Heart left ventricle (tissue), 16 donors: ENCODE measurements at regions not wholly inside any gene's neighbourhood (a gene's known extent, or its start where the extent isn't known, plus 50 kb on each side); places are given as distances from the start of the nearest gene placed in this dataset.

ENCODE experiments used
- ATAC-seq, 4 donors: fragments of 200-7000 bp; cut with Tn5 transposase; one replicate each; pipeline ENCODE4 v1.9.1; 2020 to 2022; ENCODE audit warnings: moderate library complexity in 4 of 4, mild to moderate bottlenecking in 3 of 4, moderate number of reproducible peaks in 1 of 4
- DNase-seq, 5 donors: peaks; one replicate each; pipeline ENCODE4 v3.0.0-alpha.2; 2020
- H3K27ac ChIP-seq, 12 donors: fragments of 200-600 bp; sonication (generic) in 4 of 12; one replicate each; pipeline versions ENCODE4 v1.5.0 to v1.8.0; 2016 to 2022; ENCODE audit warnings: mild to moderate bottlenecking in 2 of 12
- H3K27me3 ChIP-seq, 9 donors: fragments of 200-600 bp; sonication (generic) in 2 of 9; one replicate each; pipeline versions ENCODE4 v1.5.1 to v1.8.0; 2016 to 2022; ENCODE audit warnings: mild to moderate bottlenecking in 3 of 9
- H3K36me3 ChIP-seq, 9 donors: fragments of 200-600 bp; sonication (generic) in 2 of 9; one replicate each; pipeline versions ENCODE4 v1.5.0 to v1.8.0; 2018 to 2022; ENCODE audit warnings: mild to moderate bottlenecking in 2 of 9
- H3K4me1 ChIP-seq, 12 donors: fragments of 200-600 bp; sonication (generic) in 4 of 12; one replicate each; pipeline versions ENCODE4 v1.5.0 to v1.8.0; 2016 to 2022; ENCODE audit warnings: mild to moderate bottlenecking in 3 of 12
- H3K4me3 ChIP-seq, 12 donors: fragments of 200-600 bp; sonication (generic) in 4 of 12; one replicate each; pipeline versions ENCODE4 v1.5.0 to v1.8.0; 2017 to 2022; ENCODE audit warnings: mild to moderate bottlenecking in 9 of 12, moderate library complexity in 4 of 12
- H3K9me3 ChIP-seq, 12 donors: fragments of 200-600 bp; sonication (generic) in 4 of 12; one replicate each; pipeline versions ENCODE4 v1.5.0 to v1.8.0; 2016 to 2022; ENCODE audit warnings: mild to moderate bottlenecking in 1 of 12
- CTCF ChIP-seq, 12 donors: fragments of 200-600 bp; sonication (generic) in 4 of 12; IDR thresholded peaks; one replicate each; pipeline versions ENCODE4 v1.5.0 to v1.8.0; 2018 to 2022; ENCODE audit warnings: antibody characterized with exemption in 12 of 12, mild to moderate bottlenecking in 5 of 12
- POLR2A ChIP-seq, 2 donors: fragments of 450-650 bp; IDR thresholded peaks; one replicate each; pipeline ENCODE4 v1.6.1; 2017; ENCODE audit warnings: antibody characterized with exemption in 2 of 2, mild to moderate bottlenecking in 2 of 2, moderate library complexity in 2 of 2
- WGBS, 4 donors: extraction: QIAGEN DNeasy Blood & Tissue Kit in 2 of 4; methylation state at CpG; one replicate each; pipeline versions ENCODE4 v1.1.5 to v1.1.7; 2013 to 2018; 5-methylcytosine and 5-hydroxymethylcytosine counted together
- intact Hi-C, 10 donors: fragments of 100-400 bp; cut with DNase I; formaldehyde crosslinking; loops; one replicate each; pipeline versions ENCODE4 v1.11.1 to v1.14.2; 2022
- donor health status: ischemic (EF 13 %, LVEDD 7.1; RV severe dilation, severe dysfunction).
- donor health status: healthy with polysubstance abuse.
- donor health status: DM: no; HTN: yes; CAD: no.
- donor health status: DM: no; HTN: no; CAD: no.
- donor health status: ischemic (EF 25% LVEDD 6.9; RV normal size, moderate dysfunction).
- donor health status: ischemic (EF 25% LVEDD 5.7; RV mildly dilated, moderate dysfunction).
- donor health status: healthy.
- donor health status: DM: yes; HTN: yes; CAD: no.
- donor health status: ischemic (EF 35%, LVEDD 5.7; RV mildly dilated, moderate dysfunction).
- donor health status: nonischemic (EF 11% LVEDD 7.7; RV severe dilation, severe dysfunction).
- donor health status: DM: yes; HTN: yes; CAD: no.
- donor health status: PGD.
- donor health status: ischemic (EF 29% LVEDD 5.4; RV normal size, mild dysfunction).
- donor health status: nonischemic (EF 23%, LVEDD 6.1; RV moderate dilation, normal function).

- WGBS, 4 donors: 56 to 65% (median 62%) methylated on average over 3 of the region's 3 CpGs
- ATAC-seq: no peak
Measured at GRCh38 chr4:123748806-123749205, 352.2 kb downstream of the SPRY1 start.

GRCh38 chr4:123749383-123749782 is 352.8 kb downstream of the SPRY1 start:
- no peak overlapping the region for H3K4me3 ChIP-seq
- no peak for TF ChIP-seq CTCF (IDR thresholded peaks at IDR 0.05)
- TF ChIP-seq POLR2A (IDR thresholded peaks at IDR 0.05): no peak
- DNase-seq (peak; percentile 56 to 78 (median 72)), ATAC-seq (peak; percentile 76 to 92 (median 86))
- peak overlapping the region; percentile 53 to 86 (median 72) for H3K27ac ChIP-seq
- intact Hi-C loops: loop anchor here in 4 of 10 donors (2.0 to 10.0 kb wide), 9 partner anchors 105 to 355 kb away; partner anchors contain the start of gene SPRY1 (in 2 of the 4)
- H3K36me3 ChIP-seq: no peaks in the 10 kb centered on the region
- H3K9me3 ChIP-seq: no peaks in the 10 kb centered on the region
- WGBS, 4 donors: 16 to 31% (median 25%) methylated on average over 7 of the region's 7 CpGs
- H3K4me1 ChIP-seq: peaks cover 0 to 37% (median 19%) of the 10 kb centered on the region in 12 donors
- H3K27me3 ChIP-seq: no peaks in the 10 kb centered on the region

More at GRCh38 chr4:123748806-123749205, 352.2 kb downstream of the SPRY1 start:
- Histone ChIP-seq H3K27ac (peak overlapping the region; percentile 53 to 86 (median 72)), H3K4me1 (peaks cover 0 to 42% (median 23%) of the 10 kb centered on the region in 12 donors), H3K36me3 (no peaks in the 10 kb centered on the region), H3K27me3 (no peaks in the 10 kb centered on the region), H3K4me3 (no peak overlapping the region), H3K9me3 (no peaks in the 10 kb centered on the region)
- TF ChIP-seq POLR2A (IDR thresholded peaks at IDR 0.05) (no peak), CTCF (IDR thresholded peaks at IDR 0.05) (no peak)
- DNase-seq: no peak
- intact Hi-C loops: loop anchor here in 4 of 10 donors (2.0 to 10.0 kb wide), 9 partner anchors 106 to 354 kb away; partner anchors contain the start of gene SPRY1 (in 2 of the 4)

- TF ChIP-seq POLR2A (IDR thresholded peaks at IDR 0.05) (no peak), CTCF (IDR thresholded peaks at IDR 0.05) (no peak)
- H3K4me1 ChIP-seq: peaks cover 0 to 30% (median 15%) of the 10 kb centered on the region in 12 donors
- no peaks in the 10 kb centered on the region for H3K9me3 ChIP-seq
- DNase-seq: no peak
- no peaks in the 10 kb centered on the region for H3K36me3 ChIP-seq
- H3K4me3 ChIP-seq: no peak overlapping the region
- no peaks in the 10 kb centered on the region for H3K27me3 ChIP-seq
- peak in 3 of 4 donors; percentile 20 to 55 (median 30) for ATAC-seq
- WGBS, 4 donors: 41 to 75% (median 59%) methylated on average over 3 of the region's 3 CpGs
- peak overlapping the region; percentile 5 to 86 (median 72) for H3K27ac ChIP-seq
- intact Hi-C loops: no loop called here
Measured at GRCh38 chr4:123750044-123750443, 353.4 kb downstream of the SPRY1 start.

GRCh38 chr4:123755655-123756054 is 359.1 kb downstream of the SPRY1 start:
- Histone ChIP-seq H3K27me3 (no peaks in the 10 kb centered on the region), H3K36me3 (no peaks in the 10 kb centered on the region), H3K27ac (no peak overlapping the region), H3K4me3 (no peak overlapping the region), H3K9me3 (peaks cover 0 to 8% (median 0%) of the 10 kb centered on the region in 12 donors), H3K4me1 (no peaks in the 10 kb centered on the region)
- 72 to 98% (median 82%) methylated on average over 2 of the region's 2 CpGs for WGBS, 4 donors
- ATAC-seq: no peak
- no peak for DNase-seq
- TF ChIP-seq POLR2A (IDR thresholded peaks at IDR 0.05) (no peak), CTCF (IDR thresholded peaks at IDR 0.05) (no peak)
- intact Hi-C loops: no loop called here
